Left ventricle myocardium inferior (tissue), 1 donor: ENCODE measurements at regions not wholly inside any gene's neighbourhood (a gene's known extent, or its start where the extent isn't known, plus 50 kb on each side); places are given as distances from the start of the nearest gene placed in this dataset.

Source experiments
- DNase-seq: peaks from one replicate; pipeline ENCODE4 v3.0.0-alpha.2; 2020
- H3K27ac ChIP-seq: fragments of 200-600 bp; replicated peaks from 2 replicates; pipeline ENCODE4 v1.8.0; 2021
- H3K27me3 ChIP-seq: fragments of 200-600 bp; 2 replicates; pipeline ENCODE4 v1.8.0; 2021; ENCODE audit warnings: low read depth
- H3K36me3 ChIP-seq: fragments of 200-600 bp; 2 replicates; pipeline ENCODE4 v1.8.0; 2021
- H3K4me1 ChIP-seq: fragments of 200-600 bp; 2 replicates; pipeline ENCODE4 v1.8.0; 2021
- H3K4me3 ChIP-seq: fragments of 200-600 bp; 2 replicates; pipeline ENCODE4 v1.8.0; 2021; ENCODE audit warnings: mild to moderate bottlenecking, moderate library complexity
- H3K9me3 ChIP-seq: fragments of 200-600 bp; replicated peaks from 2 replicates; pipeline ENCODE4 v1.8.0; 2021
- CTCF ChIP-seq: fragments of 200-600 bp; IDR thresholded peaks from 2 replicates; pipeline ENCODE4 v1.8.0; 2021; ENCODE audit warnings: antibody characterized with exemption, mild to moderate bottlenecking, borderline replicate concordance
- intact Hi-C: fragments of 100-400 bp; cut with micrococcal nuclease; formaldehyde crosslinking; loops from one replicate; pipeline ENCODE4 v1.11.0; 2022
- donor health status: DM: no; HTN: yes; CAD: no; lungs with severe emphysema.

GRCh38 chr22:22073769-22074561 lies 91.4 kb upstream of the TOP3B start:
- no peak overlapping the region for H3K4me3 ChIP-seq
- intact Hi-C loops, result no loop called here
- no peak for DNase-seq
- H3K27me3 ChIP-seq, result peaks cover 83% of the 10 kb centered on the region
- no peak for TF ChIP-seq CTCF
- no peaks in the 10 kb centered on the region for H3K36me3 ChIP-seq
- no peaks in the 10 kb centered on the region for H3K4me1 ChIP-seq
- H3K27ac ChIP-seq, result no peak overlapping the region
- no peaks in the 10 kb centered on the region for H3K9me3 ChIP-seq

- H3K27me3 ChIP-seq, result peaks cover 75% of the 10 kb centered on the region
- no peak for TF ChIP-seq CTCF
- H3K4me3 ChIP-seq, result no peak overlapping the region
- H3K4me1 ChIP-seq, result no peaks in the 10 kb centered on the region
- H3K27ac ChIP-seq, result no peak overlapping the region
- no peaks in the 10 kb centered on the region for H3K9me3 ChIP-seq
- intact Hi-C loops, result no loop called here
- no peak for DNase-seq
- H3K36me3 ChIP-seq, result no peaks in the 10 kb centered on the region
These were observed 89.7 kb upstream of the TOP3B start for GRCh38 chr22:22072169-22072836.

GRCh38 chr22:22071455-22071854 lies 88.9 kb upstream of the TOP3B start:
- intact Hi-C loops, result no loop called here
- H3K27ac ChIP-seq, result no peak overlapping the region
- DNase-seq, result no peak
- H3K9me3 ChIP-seq, result no peaks in the 10 kb centered on the region
- H3K4me1 ChIP-seq, result no peaks in the 10 kb centered on the region
- H3K36me3 ChIP-seq, result no peaks in the 10 kb centered on the region
- no peak for TF ChIP-seq CTCF
- peaks cover 76% of the 10 kb centered on the region for H3K27me3 ChIP-seq
- no peak overlapping the region for H3K4me3 ChIP-seq

GRCh38 chr22:22070371-22070824 lies 87.8 kb upstream of the TOP3B start:
- H3K36me3 ChIP-seq, result no peaks in the 10 kb centered on the region
- no peak for TF ChIP-seq CTCF
- H3K9me3 ChIP-seq, result no peaks in the 10 kb centered on the region
- DNase-seq, result no peak
- peaks cover 75% of the 10 kb centered on the region for H3K27me3 ChIP-seq
- H3K4me3 ChIP-seq, result no peak overlapping the region
- H3K4me1 ChIP-seq, result no peaks in the 10 kb centered on the region
- intact Hi-C loops, result no loop called here
- H3K27ac ChIP-seq, result no peak overlapping the region

- Histone ChIP-seq H3K4me3 (no peak overlapping the region), H3K9me3 (no peaks in the 10 kb centered on the region), H3K36me3 (no peaks in the 10 kb centered on the region), H3K27ac (no peak overlapping the region), H3K4me1 (no peaks in the 10 kb centered on the region), H3K27me3 (peaks cover 75% of the 10 kb centered on the region)
- DNase-seq, result no peak
- intact Hi-C loops, result no loop called here
- TF ChIP-seq CTCF, result no peak
These were observed 87.1 kb upstream of the TOP3B start for GRCh38 chr22:22069450-22070370.
